Hippocampal formation (tissue), 2 donors: ENCODE measurements at regions not wholly inside any gene's neighbourhood (a gene's known extent, or its start where the extent isn't known, plus 50 kb on each side); places are given as distances from the start of the nearest gene placed in this dataset.

Experiments used
- DNase-seq, 2 donors: peaks; one replicate each; lab custom pipeline; 2025; lab: John Stamatoyannopoulos, UW

DNA sequence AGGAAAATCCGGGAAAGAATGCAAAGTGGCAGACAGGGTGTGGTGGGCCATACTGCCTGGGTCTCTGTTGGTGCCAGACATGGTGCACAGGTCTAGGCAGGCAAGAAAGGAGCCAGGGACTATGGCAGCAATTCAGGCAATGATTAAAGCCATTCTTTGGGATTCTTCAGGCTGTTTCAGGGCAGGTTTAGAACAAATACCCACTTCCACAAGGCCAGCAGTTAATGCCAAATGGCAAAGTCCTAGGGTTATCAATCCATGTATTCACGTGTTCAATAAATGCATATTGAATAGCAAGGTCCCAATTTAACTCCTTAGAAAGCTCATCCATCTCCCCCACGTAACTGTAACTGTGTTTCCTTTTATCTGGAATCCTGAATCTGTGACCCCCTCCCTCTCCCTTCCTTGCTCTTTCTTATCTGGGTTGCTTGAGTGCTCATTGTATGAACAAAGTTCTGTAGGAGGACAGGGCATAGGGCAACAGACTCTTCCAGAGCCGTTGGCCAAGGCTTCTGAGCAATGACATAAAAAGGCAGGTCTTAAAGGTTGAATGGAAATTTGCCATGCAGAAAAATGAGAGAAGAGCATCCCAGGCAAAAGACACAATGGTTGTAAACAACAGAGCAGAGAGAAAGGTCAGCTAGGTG, 146.8 kb upstream of the KLHL29 start:
- no peak for DNase-seq

GRCh38 chr2:23239374-23239773, 145.6 kb upstream of the KLHL29 start:
- DNase-seq, result no peak

DNA sequence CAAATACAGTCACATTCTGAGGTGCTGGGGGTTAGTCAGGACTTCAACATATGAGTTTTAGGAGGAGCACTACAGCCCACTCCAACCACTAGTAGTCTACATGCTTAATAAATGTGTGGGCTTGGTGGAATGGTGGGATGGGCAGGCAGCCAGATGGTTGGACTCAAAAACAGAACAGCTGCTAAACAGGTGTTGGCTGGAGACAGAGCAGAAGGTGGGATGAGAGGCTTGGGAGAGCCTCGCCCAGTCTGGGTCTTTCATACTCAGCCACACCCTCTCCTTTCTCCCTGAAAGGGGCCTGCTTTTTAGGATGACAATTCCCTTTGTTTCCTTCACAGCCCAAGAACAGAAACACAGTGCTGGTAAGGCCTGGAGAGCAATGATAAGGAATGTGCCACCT, 143.9 kb upstream of the KLHL29 start:
- no peak for DNase-seq

GRCh38 chr2:23241611-23242245, 143.3 kb upstream of the KLHL29 start:
- no peak for DNase-seq

DNA sequence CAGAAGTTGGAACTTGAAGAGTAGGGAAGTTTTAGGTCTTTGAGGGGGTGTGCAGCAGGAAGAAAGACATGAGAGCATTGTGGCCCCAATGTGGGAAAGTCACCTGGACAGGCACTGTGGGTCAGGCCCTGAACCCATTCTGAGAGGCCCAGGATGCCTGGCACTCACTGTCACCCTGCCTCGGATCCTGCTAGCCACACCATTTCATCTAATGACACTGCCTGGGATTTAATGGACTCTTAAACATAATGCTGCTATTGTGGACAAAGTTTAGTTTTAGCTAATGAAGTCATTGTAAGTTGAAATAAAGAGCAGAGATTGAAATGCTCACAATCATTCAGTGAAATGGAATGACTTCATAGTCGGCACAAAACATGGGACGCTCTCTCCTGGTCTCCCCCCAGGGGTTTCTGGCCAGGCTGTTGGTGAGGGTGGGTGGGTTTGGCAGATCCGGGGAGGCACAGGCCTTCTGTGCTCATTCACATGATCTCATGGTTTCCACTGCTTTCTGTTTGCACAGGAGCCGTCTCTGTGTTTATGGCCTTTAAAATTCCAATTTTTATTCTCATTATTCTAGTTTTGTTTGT, 141.8 kb upstream of the KLHL29 start:
- no peak for DNase-seq

DNA sequence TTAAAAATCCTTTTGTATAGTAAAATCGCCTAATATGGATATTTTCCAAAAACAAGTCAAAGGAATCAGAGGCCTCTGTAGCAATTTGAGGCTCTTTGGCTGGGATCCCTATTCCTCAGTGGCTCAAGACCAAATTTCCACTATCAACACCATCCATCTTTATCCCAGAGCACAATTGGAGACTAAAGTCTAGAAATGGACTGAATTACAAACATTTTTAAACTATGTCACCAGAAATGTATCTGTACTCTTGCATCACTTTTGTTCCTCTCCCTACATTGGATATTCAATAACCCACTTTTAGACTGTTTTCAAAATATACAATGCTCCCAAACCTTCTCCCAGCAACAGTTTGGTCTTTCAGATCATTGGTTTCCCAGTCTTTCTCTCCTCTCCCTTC, 140.4 kb upstream of the KLHL29 start:
- DNase-seq, result no peak

DNA sequence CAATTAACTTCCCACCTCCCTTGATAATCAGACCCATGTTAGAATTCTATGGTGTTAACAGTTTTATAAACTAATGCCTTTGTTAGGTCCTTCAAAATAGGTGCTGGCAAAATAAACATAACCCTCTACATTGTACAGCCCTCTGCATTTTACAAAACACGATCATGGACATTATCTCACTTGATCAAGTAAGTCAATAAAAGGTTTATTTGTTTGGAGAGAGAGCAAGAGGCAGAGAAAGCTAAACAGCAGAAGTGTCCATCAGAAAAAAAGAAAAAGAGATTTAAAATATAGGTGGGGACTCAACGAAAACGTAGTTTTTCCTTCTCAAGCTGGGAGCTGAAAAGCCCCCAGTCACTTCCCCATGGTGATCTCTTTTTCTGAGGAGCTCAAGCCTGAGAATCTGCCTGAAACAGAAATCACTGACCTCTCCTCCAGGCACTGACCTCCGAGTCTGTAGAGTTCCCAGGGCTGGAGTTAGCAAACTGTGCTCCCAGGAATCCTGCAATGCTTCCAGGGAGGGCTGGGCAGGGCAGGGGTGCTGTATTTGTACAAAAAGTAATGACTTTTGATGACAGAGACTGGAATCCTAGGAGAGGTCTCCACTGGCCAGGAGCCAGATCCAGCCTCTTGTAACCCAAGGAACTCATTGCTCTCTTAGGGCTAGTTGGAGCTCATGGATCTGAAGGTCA, 137.8 kb upstream of the KLHL29 start:
- DNase-seq, result no peak

DNA sequence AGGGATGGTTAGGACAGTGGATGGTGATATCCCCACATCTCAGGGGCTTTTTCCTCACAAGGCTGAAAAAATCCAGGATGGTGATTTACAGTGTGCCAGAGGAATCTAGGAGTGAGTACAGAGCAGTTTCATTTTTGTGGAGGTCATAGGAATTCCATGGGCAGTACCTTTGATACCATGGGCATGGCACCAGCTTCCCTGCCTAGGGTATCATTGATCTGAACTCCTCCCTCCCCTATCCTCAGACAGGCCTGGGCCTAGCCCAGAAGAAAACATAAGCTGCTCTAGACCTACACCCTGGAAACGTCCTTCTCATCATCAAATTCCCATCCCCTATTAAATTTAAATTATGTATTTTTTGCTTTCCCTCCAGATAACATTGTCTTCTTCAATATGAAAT, 136.3 kb upstream of the KLHL29 start:
- no peak for DNase-seq

DNA sequence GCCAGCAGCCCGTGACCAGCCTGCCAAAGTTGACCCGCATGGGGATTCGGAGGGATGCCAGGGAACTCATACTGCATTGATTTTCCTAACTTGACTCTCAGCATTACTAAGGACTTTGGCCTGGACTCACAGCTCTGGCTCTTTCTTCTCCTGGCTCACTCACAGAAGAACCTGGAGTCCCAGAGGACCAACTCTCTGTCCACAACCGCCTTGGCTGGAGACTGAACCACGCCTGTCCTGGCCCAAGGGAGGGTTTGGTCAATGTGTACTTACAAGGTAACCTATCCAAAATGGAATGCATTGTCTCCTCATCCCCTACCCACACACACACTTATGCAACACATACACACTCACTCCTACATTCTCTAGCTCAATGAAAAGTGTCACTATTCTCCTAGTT, 135.6 kb upstream of the KLHL29 start:
- peak; percentile 28 to 44 for DNase-seq

DNA sequence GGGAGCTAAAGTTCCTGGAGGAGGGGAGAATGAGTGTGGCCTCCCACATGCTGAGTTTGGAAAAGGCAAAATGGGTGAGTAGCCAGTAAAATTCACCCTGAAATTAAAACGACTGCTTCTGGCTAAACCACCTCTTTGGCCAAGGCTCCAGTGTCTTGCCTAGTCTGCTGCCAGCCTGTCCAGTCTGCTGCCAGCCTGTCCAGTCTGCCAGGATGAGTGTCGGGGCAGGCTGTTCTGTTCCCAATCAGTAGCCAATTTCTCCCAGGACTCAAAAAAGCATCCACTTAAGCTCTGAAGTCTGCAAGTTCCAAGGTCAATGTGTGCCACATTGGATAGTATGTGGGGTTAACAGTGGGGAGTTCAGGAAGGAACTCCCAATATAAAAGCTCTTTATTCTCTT, 134.6 kb upstream of the KLHL29 start:
- DNase-seq, result peak in 1 of 2 donors; percentile 31

- DNase-seq, result no peak
Observed at GRCh38 chr2:23256643-23257042, 128.3 kb upstream of the KLHL29 start.

- no peak for DNase-seq
Observed at GRCh38 chr2:23260621-23261020, 124.4 kb upstream of the KLHL29 start.

DNA sequence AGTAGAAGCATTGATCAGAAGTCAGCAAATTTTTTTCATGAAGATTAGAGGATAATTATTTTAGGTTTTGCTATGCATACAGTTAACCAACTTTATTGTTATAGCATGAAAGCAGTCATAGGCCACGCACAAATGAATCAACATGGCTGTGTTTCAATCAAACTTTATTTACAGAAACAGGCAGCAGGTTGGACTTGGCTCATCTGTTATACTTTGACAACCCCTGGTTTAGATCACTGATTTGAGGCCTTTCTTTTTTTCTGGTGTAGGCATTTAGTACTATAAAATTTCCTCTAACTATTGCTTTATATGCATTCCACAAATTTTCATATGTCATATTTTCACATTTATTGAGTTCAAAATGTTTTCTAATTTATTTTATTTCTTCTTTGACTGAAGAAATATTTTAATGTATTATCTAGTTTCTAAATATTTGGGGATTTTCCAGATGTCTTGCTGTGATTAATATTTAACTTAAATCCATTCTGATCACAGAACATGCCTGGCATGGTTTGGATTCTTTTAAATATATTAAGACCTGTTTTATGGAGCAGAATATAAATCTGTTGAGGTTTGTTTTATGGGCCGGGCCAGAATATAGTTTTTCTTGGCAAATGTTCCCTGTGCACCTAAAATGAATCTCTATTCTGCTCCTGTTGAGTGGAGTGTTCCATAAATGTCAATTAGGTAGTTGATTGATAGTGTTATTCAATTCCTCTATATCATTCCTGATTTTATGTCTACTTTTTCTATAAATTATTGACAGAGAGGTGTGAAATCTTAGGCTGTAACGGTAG, 116.3 kb upstream of the KLHL29 start:
- DNase-seq, result no peak

GRCh38 chr2:23269747-23270146, 115.2 kb upstream of the KLHL29 start:
- no peak for DNase-seq

DNA sequence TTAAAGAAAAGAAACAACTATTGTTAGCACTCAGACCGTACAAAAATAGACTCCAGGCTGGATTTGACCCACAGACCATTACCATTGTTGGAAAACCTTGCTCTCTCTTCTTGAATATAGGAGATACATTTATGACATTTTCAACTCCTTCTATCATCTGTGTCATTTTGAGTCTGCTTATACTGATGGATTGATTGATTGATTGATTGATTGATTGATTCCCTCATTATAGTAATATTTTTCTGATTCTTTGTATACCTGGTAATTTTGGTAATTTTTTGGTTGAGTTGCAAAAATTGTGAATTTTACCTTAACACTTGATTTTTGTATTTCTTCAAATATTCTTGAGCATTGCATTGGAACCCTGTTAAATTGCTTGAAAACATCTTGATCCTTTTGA, 114.2 kb upstream of the KLHL29 start:
- DNase-seq, result no peak

GRCh38 chr2:23271230-23271629, 113.7 kb upstream of the KLHL29 start:
- no peak for DNase-seq

DNA sequence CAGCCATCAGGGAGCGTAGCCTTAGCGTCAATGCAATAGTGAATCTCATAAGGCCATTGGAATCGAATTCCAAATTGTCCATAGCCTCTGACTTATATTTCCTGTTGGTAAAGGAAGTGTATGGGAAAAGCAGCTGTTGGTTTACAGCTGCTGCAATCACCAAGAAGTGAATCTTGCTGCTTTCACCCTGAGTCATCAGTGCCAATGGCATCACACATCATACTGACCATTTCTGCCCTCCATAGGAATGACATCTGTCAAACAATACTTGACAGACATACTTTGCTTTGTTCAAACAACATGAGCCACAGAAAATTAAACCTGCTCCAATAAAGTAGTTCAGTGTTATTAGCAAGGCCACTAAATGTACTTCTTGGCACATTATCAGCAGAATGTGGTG, 111.2 kb upstream of the KLHL29 start:
- DNase-seq, result no peak

DNA sequence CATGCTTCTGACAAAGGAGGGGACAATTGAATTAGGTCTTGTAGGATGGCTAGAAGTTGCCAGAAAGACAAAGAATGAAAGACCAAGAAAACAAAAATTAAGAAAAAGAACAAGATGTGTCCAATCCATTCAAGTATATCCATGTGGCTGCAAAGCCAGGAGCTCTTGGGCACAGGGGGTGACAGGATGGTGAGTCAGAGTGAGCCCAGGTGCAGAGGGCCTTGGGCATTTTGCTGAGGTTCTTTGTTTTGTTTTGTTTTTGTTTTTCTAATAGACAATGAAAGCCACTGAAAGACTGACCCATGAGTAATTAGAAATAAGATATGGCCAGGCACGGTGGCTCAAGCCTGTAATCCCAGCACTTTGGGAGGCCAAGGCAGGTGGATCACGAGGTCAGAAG, 104.6 kb upstream of the KLHL29 start:
- no peak for DNase-seq

GRCh38 chr2:23283653-23284052, 101.3 kb upstream of the KLHL29 start:
- no peak for DNase-seq

GRCh38 chr2:23285091-23285800, 99.7 kb upstream of the KLHL29 start:
- no peak for DNase-seq

GRCh38 chr2:23286031-23286757, 98.8 kb upstream of the KLHL29 start:
- DNase-seq, result no peak
